ENCODE measurements at regions not wholly inside any gene's neighbourhood (a gene's known extent, or its start where the extent isn't known, plus 50 kb on each side); places are given as distances from the start of the nearest gene placed in this dataset.

- no peak overlapping the region for H2AFZ ChIP-seq (ENCODE audit: insufficient read depth, low read depth, low read length, poor library complexity, severe bottlenecking)
- no peak overlapping the region for H3K9ac ChIP-seq (ENCODE audit: insufficient read depth, low read length, poor library complexity, severe bottlenecking)
- TF ChIP-seq CTCF (IDR thresholded peaks at IDR 0.05), result no peak
- Mint-ChIP-seq H3K4me1 (no peaks in the 10 kb centered on the region), H3K4me3 (no peak overlapping the region), H3K27me3 (ENCODE audit: low read depth in 3 of 3) (peaks cover 0 to 5% (median 2%) of the 10 kb centered on the region in 3 donors), H3K36me3 (no peaks in the 10 kb centered on the region), H3K27ac (no peak overlapping the region), H3K9me3 (peaks cover 0 to 3% (median 0%) of the 10 kb centered on the region in 7 donors)
- no peak for DNase-seq
- H3K36me3 ChIP-seq (replicated peaks in 1 of 2; ENCODE audit: control insufficient read depth in 1 of 2, insufficient read depth in 2 of 2, low read length in 2 of 2), result no peaks in the 10 kb centered on the region
- H3K4me2 ChIP-seq (replicated peaks; ENCODE audit: extremely low read depth, low read length, poor library complexity, severe bottlenecking), result no peak overlapping the region
- no peaks in the 10 kb centered on the region for H4K20me1 ChIP-seq (ENCODE audit: insufficient read depth, low read length)
- H3K9me3 ChIP-seq (replicated peaks in 1 of 2; ENCODE audit: control insufficient read depth in 1 of 2, insufficient read depth in 1 of 2, low read length in 2 of 2), result no peaks in the 10 kb centered on the region
- no peaks in the 10 kb centered on the region for H3K27me3 ChIP-seq (ENCODE audit: control insufficient read depth in 2 of 2, insufficient read depth in 2 of 2, low read length in 2 of 2)
- WGBS (ENCODE audit: insufficient coverage), result 100% methylated on average over 1 of the region's 3 CpGs
- no peaks in the 10 kb centered on the region for H3K4me1 ChIP-seq (ENCODE audit: control insufficient read depth in 1 of 2, insufficient read depth in 2 of 2, low read length in 2 of 2)
- H3K79me2 ChIP-seq (ENCODE audit: insufficient read depth, low read length), result no peaks in the 10 kb centered on the region
- no peak overlapping the region for H3K27ac ChIP-seq (ENCODE audit: low read depth in 1 of 2, low read length in 2 of 2)
- no peak overlapping the region for H3K4me3 ChIP-seq (replicated peaks in 1 of 3; ENCODE audit: low read depth in 2 of 3, low read length in 3 of 3)
- intact Hi-C loops (cut with micrococcal nuclease), result no loop called here
These were observed 113.9 kb downstream of the HNMT start for GRCh38 chr2:138078153-138078552.

- no peaks in the 10 kb centered on the region for H4K20me1 ChIP-seq (ENCODE audit: insufficient read depth, low read length)
- no peaks in the 10 kb centered on the region for H3K4me1 Mint-ChIP-seq
- DNase-seq, result no peak
- H3K4me3 ChIP-seq (replicated peaks in 1 of 3; ENCODE audit: low read depth in 2 of 3, low read length in 3 of 3), result no peak overlapping the region
- no peaks in the 10 kb centered on the region for H3K36me3 ChIP-seq (replicated peaks in 1 of 2; ENCODE audit: control insufficient read depth in 1 of 2, insufficient read depth in 2 of 2, low read length in 2 of 2)
- no peak overlapping the region for H3K9ac ChIP-seq (ENCODE audit: insufficient read depth, low read length, poor library complexity, severe bottlenecking)
- peaks cover 0 to 2% (median 0%) of the 10 kb centered on the region in 3 donors for H3K27me3 Mint-ChIP-seq (ENCODE audit: low read depth in 3 of 3)
- no CpG with 5 or more reads among the region's 2 CpGs for WGBS (ENCODE audit: insufficient coverage)
- H3K9me3 ChIP-seq (replicated peaks in 1 of 2; ENCODE audit: control insufficient read depth in 1 of 2, insufficient read depth in 1 of 2, low read length in 2 of 2), result no peaks in the 10 kb centered on the region
- H3K27ac Mint-ChIP-seq, result no peak overlapping the region
- H3K4me3 Mint-ChIP-seq, result no peak overlapping the region
- no peak overlapping the region for H3K27ac ChIP-seq (ENCODE audit: low read depth in 1 of 2, low read length in 2 of 2)
- no peaks in the 10 kb centered on the region for H3K36me3 Mint-ChIP-seq
- no peaks in the 10 kb centered on the region for H3K27me3 ChIP-seq (ENCODE audit: control insufficient read depth in 2 of 2, insufficient read depth in 2 of 2, low read length in 2 of 2)
- no peak for TF ChIP-seq CTCF (IDR thresholded peaks at IDR 0.05)
- no peak overlapping the region for H3K4me2 ChIP-seq (replicated peaks; ENCODE audit: extremely low read depth, low read length, poor library complexity, severe bottlenecking)
- no peaks in the 10 kb centered on the region for H3K79me2 ChIP-seq (ENCODE audit: insufficient read depth, low read length)
- peaks cover 0 to 3% (median 0%) of the 10 kb centered on the region in 7 donors for H3K9me3 Mint-ChIP-seq
- no peak overlapping the region for H2AFZ ChIP-seq (ENCODE audit: insufficient read depth, low read depth, low read length, poor library complexity, severe bottlenecking)
- intact Hi-C loops (cut with micrococcal nuclease), result loop anchor here in 1 of 2 donors (10.0 kb wide), 1 partner anchor 135 kb away; no protein-coding TSS in a partner anchor
- H3K4me1 ChIP-seq (ENCODE audit: control insufficient read depth in 1 of 2, insufficient read depth in 2 of 2, low read length in 2 of 2), result no peaks in the 10 kb centered on the region
These were observed 115.7 kb downstream of the HNMT start for GRCh38 chr2:138079976-138080375.

Measured in CD14-positive monocyte (primary cell).